Vagina (tissue), 2 donors: ENCODE measurements at regions not wholly inside any gene's neighbourhood (a gene's known extent, or its start where the extent isn't known, plus 50 kb on each side); places are given as distances from the start of the nearest gene placed in this dataset.

ENCODE experiments used
- CTCF ChIP-seq, 3 experiments: fragments of 450-650 bp in 2 of 3; fragments of 200-600 bp in 1 of 3; sonication (generic) in 1 of 3; IDR thresholded peaks; one replicate each; pipeline ENCODE4 v1.5.1; 2017 to 2019; ENCODE audit warnings: antibody characterized with exemption in 3 of 3, mild to moderate bottlenecking in 2 of 3, moderate library complexity in 2 of 3
- POLR2AphosphoS5 ChIP-seq, 2 donors: sonication (generic); formaldehyde crosslinking; IDR thresholded peaks; one replicate each; pipeline ENCODE4 v1.9.0; 2017; ENCODE audit warnings: antibody characterized with exemption in 2 of 2, mild to moderate bottlenecking in 2 of 2, low read depth in 1 of 2; ENCODE audit not compliant: insufficient read depth in 1 of 2

GRCh38 chr2:82391386-82391785 is 2067.7 kb downstream of the SUCLG1 start:
- TF ChIP-seq CTCF (IDR thresholded peaks at IDR 0.05) (no peak), POLR2AphosphoS5 (IDR thresholded peaks at IDR 0.05; ENCODE audit: insufficient read depth in 1 of 2, low read depth in 1 of 2) (no peak)
